ENCODE measurements at regions not wholly inside any gene's neighbourhood (a gene's known extent, or its start where the extent isn't known, plus 50 kb on each side); places are given as distances from the start of the nearest gene placed in this dataset.

GRCh38 chr10:94172332-94172731 is 178.6 kb downstream of the PLCE1 start:
- TF ChIP-seq POLR2A (IDR thresholded peaks at IDR 0.05) (no peak), CTCF (IDR thresholded peaks at IDR 0.05) (no peak)

Measured in right lobe of liver (tissue), 4 donors.